HepG2 (cell line): ENCODE measurements at regions not wholly inside any gene's neighbourhood (a gene's known extent, or its start where the extent isn't known, plus 50 kb on each side); places are given as distances from the start of the nearest gene placed in this dataset.

Experiments
- ADNP ChIP-seq: sonication (generic); formaldehyde crosslinking; IDR thresholded peaks from 2 replicates; pipeline ENCODE4 v1.4.0; 2020; ENCODE audit warnings: missing genetic modification reagents
- CTCF ChIP-seq: sonication (generic); formaldehyde crosslinking; IDR thresholded peaks from 2 replicates; pipeline ENCODE4 v1.5.0; 2020; ENCODE audit warnings: mild to moderate bottlenecking, missing genetic modification reagents, moderate library complexity
- EZH2 ChIP-seq: conservative IDR thresholded peaks from 2 replicates; pipeline ENCODE4 v1.6.1; 2012; ENCODE audit warnings: mild to moderate bottlenecking, low read depth, low read length, moderate library complexity
- GATA4 ChIP-seq: sonication (generic); IDR thresholded peaks from 2 replicates; pipeline ENCODE4 v1.6.1; 2016; ENCODE audit warnings: antibody characterized with exemption, low read depth, borderline replicate concordance
- MAZ ChIP-seq, 2 experiments: sonication (generic) in 1 of 2; formaldehyde crosslinking in 1 of 2; IDR thresholded peaks; 2 replicates each; pipeline versions ENCODE4 v1.5.0 to v1.6.1; 2012 to 2020; ENCODE audit warnings: low read depth in 2 of 2, mild to moderate bottlenecking in 2 of 2, borderline replicate concordance in 1 of 2, improper control_type of control experiment in 1 of 2, low read length in 1 of 2, missing genetic modification reagents in 1 of 2, moderate library complexity in 1 of 2
- NFRKB ChIP-seq: fragments of 450-650 bp; IDR thresholded peaks from 2 replicates; pipeline ENCODE4 v1.6.1; 2017
- POLR2A ChIP-seq, 2 experiments: IDR thresholded peaks; 2 replicates each; pipeline ENCODE4 v1.6.1; 2011; ENCODE audit warnings: low read depth in 2 of 2, low read length in 2 of 2, mild to moderate bottlenecking in 1 of 2, moderate library complexity in 1 of 2; ENCODE audit not compliant: insufficient read depth in 1 of 2
- ZBTB33 ChIP-seq: sonication (generic); formaldehyde crosslinking; IDR thresholded peaks from 2 replicates; pipeline ENCODE4 v1.4.0; 2020; ENCODE audit warnings: missing genetic modification reagents
- ZNF337 ChIP-seq: sonication (generic); formaldehyde crosslinking; IDR thresholded peaks from 2 replicates; pipeline ENCODE4 v1.5.1; 2020; ENCODE audit warnings: missing genetic modification reagents, low read depth, mild to moderate bottlenecking, borderline replicate concordance
- ZNF44 ChIP-seq: sonication (generic); formaldehyde crosslinking; IDR thresholded peaks from 2 replicates; pipeline ENCODE4 v1.5.1; 2020; ENCODE audit warnings: mild to moderate bottlenecking, missing genetic modification reagents
- TF ChIP-seq, protein P1 (sequence below), 2 experiments: IDR thresholded peaks; 2 replicates each; pipeline ENCODE4 v1.6.1; 2011 to 2012; ENCODE audit warnings: low read length in 2 of 2, borderline replicate concordance in 1 of 2, low read depth in 1 of 2, mild to moderate bottlenecking in 1 of 2, moderate library complexity in 1 of 2

DNA sequence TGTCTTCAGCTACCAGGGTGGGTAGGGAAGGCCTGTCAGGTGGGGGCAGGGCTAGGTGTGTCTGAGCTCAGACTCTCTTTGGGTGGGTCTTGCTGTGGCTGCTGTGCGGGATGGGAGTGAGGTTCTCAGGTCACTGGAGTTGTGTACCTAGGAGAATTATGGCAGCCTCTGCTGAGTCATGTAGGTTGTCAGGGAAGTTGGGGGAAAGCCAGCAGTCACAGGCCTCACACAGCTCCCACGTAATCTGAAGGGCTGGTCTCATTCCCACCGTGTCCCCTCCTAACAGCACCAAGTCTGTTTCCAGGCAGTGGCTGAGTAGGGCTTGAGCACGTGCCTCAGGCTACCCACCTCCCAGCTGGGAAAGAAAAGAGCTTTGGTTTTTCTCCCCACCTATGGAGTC lies 67.0 kb downstream of the CHCHD4 start:
- no peak for TF ChIP-seq NFRKB
- TF ChIP-seq POLR2A (IDR thresholded peaks at IDR 0.05; ENCODE audit: insufficient read depth in 1 of 2, low read depth in 2 of 2, low read length in 2 of 2): no peak
- no peak for TF ChIP-seq ZNF44
- no peak for TF ChIP-seq ZNF337 (CRISPR knock-in tag)
- no peak for TF ChIP-seq CTCF (CRISPR knock-in tag)
- no peak for TF ChIP-seq ZBTB33 (CRISPR knock-in tag)
- no peak for TF ChIP-seq MAZ (IDR thresholded peaks at IDR 0.05; ENCODE audit: borderline replicate concordance, low read depth, low read length)
- TF ChIP-seq MAZ (CRISPR knock-in tag; IDR thresholded peaks at IDR 0.05; ENCODE audit: low read depth): no peak
- TF ChIP-seq, protein P1, sequence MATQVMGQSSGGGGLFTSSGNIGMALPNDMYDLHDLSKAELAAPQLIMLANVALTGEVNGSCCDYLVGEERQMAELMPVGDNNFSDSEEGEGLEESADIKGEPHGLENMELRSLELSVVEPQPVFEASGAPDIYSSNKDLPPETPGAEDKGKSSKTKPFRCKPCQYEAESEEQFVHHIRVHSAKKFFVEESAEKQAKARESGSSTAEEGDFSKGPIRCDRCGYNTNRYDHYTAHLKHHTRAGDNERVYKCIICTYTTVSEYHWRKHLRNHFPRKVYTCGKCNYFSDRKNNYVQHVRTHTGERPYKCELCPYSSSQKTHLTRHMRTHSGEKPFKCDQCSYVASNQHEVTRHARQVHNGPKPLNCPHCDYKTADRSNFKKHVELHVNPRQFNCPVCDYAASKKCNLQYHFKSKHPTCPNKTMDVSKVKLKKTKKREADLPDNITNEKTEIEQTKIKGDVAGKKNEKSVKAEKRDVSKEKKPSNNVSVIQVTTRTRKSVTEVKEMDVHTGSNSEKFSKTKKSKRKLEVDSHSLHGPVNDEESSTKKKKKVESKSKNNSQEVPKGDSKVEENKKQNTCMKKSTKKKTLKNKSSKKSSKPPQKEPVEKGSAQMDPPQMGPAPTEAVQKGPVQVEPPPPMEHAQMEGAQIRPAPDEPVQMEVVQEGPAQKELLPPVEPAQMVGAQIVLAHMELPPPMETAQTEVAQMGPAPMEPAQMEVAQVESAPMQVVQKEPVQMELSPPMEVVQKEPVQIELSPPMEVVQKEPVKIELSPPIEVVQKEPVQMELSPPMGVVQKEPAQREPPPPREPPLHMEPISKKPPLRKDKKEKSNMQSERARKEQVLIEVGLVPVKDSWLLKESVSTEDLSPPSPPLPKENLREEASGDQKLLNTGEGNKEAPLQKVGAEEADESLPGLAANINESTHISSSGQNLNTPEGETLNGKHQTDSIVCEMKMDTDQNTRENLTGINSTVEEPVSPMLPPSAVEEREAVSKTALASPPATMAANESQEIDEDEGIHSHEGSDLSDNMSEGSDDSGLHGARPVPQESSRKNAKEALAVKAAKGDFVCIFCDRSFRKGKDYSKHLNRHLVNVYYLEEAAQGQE (IDR thresholded peaks at IDR 0.05; ENCODE audit: borderline replicate concordance in 1 of 2, low read depth in 1 of 2, low read length in 2 of 2): no peak
- no peak for TF ChIP-seq GATA4
- TF ChIP-seq EZH2: no peak
- no peak for TF ChIP-seq ADNP
